Epithelial cell of proximal tubule (primary cell): ENCODE measurements at regions not wholly inside any gene's neighbourhood (a gene's known extent, or its start where the extent isn't known, plus 50 kb on each side); places are given as distances from the start of the nearest gene placed in this dataset.
"Not testable (repeated sequence)": the region's sequence is repeated elsewhere in the genome, so short reads cannot be mapped to it uniquely, and the experiment has no call there.

Experiments
- DNase-seq: peaks from one replicate; pipeline ENCODE4 v3.0.0-alpha.2; 2011; ENCODE audit warnings: low read depth
- H3K4me3 ChIP-seq: 2 replicates; pipeline ENCODE4 v1.5.1; 2011; ENCODE audit warnings: low read depth, mild to moderate bottlenecking, low read length
- TF ChIP-seq, protein P1 (sequence below): conservative IDR thresholded peaks from 2 replicates; pipeline ENCODE4 v1.5.1; 2012; ENCODE audit warnings: low read depth, mild to moderate bottlenecking, low read length

DNA sequence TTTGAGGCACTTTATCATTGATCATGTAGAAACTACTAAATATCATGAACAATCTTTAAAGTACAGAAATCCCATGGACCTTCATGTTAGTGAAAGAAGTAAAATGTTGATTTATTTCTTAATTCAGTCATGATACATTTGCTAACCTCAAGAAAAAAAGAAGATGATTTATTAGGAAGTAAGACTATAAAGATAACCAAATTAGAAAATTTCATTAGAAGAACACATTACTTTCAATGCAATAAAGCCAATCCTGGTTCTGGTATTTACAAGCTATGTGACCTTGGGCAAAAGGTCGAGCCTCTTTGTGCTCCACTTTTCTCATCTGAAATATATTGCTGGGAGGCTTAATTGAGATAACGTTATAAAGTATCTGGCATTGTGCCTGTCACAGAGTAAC is 365.0 kb downstream of the KIF20B start:
- TF ChIP-seq, protein P1, sequence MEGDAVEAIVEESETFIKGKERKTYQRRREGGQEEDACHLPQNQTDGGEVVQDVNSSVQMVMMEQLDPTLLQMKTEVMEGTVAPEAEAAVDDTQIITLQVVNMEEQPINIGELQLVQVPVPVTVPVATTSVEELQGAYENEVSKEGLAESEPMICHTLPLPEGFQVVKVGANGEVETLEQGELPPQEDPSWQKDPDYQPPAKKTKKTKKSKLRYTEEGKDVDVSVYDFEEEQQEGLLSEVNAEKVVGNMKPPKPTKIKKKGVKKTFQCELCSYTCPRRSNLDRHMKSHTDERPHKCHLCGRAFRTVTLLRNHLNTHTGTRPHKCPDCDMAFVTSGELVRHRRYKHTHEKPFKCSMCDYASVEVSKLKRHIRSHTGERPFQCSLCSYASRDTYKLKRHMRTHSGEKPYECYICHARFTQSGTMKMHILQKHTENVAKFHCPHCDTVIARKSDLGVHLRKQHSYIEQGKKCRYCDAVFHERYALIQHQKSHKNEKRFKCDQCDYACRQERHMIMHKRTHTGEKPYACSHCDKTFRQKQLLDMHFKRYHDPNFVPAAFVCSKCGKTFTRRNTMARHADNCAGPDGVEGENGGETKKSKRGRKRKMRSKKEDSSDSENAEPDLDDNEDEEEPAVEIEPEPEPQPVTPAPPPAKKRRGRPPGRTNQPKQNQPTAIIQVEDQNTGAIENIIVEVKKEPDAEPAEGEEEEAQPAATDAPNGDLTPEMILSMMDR: no peak
- DNase-seq: no peak
- H3K4me3 ChIP-seq: no peak overlapping the region

DNA sequence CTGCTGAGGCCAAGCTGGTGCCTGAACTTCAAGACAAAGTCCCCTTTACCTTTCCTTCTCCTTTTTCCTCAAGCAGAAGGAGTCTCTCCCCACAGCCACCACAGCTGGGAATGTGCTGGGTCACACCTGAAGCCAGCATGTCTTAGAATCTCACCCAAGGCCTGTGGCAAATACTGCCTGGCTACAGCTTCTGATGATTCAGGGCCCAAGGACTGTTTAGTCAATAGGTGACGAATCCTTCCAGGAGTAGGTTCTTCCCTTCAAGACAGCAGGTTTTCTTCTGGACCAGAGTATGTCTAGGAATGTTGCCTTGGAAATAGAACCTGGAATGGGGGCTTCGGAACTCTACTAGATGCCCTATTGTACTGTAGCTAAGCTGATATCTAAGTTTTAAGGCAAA is 374.6 kb downstream of the KIF20B start:
- H3K4me3 ChIP-seq: no peak overlapping the region
- TF ChIP-seq, protein P1: no peak
- DNase-seq: no peak

DNA sequence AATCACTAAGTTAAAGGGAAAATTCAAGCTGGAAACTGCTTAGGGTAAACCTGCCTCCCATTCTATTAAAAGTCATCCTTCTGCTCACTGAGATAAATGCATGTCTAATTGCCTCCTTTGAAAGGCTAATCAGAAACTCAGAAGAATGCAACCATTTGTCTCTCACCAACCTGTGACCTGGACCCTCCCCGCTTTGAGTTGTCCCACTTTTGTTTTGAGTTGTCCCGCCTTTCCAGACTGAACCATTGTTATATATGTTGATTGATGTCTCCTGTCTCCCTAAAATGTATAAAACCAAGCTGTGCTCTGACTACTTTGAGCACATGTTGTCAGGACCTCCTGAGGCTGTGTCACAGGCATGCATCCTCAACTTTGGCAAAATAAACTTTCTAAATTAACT is 378.4 kb downstream of the KIF20B start:
- TF ChIP-seq, protein P1: no peak
- no peak for DNase-seq

DNA sequence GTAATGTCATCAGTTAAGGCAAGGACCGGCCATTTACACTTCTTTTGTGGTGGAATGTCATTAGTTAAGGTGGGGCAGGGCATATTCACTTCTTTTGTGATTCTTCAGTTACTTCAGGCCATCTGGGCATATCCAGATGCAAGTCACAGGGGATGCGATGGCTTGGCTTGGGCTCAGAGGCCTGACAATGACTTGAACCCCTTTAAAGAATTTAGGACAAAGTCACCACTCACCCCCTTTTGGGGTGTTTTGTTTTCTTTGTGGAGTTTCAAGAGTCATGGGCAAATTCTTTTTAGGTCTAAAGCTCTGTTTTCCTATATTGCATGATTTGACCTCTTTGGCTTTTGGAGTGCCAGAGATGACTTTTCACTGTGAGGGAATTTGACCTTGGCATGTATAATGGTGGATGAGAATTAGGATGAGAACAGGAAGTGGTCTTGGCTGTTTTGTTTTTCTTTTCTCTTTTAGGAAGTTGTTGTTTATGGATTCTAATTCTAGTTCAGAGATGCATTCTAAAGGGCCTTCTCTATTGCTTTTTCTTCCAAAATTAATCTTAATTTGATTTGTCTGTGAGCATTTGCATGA is 385.3 kb downstream of the KIF20B start:
- not testable (repeated sequence) for DNase-seq, H3K4me3 ChIP-seq

More for the DNA sequence above, 378.4 kb downstream of the KIF20B start:
- H3K4me3 ChIP-seq: no peak overlapping the region

DNA sequence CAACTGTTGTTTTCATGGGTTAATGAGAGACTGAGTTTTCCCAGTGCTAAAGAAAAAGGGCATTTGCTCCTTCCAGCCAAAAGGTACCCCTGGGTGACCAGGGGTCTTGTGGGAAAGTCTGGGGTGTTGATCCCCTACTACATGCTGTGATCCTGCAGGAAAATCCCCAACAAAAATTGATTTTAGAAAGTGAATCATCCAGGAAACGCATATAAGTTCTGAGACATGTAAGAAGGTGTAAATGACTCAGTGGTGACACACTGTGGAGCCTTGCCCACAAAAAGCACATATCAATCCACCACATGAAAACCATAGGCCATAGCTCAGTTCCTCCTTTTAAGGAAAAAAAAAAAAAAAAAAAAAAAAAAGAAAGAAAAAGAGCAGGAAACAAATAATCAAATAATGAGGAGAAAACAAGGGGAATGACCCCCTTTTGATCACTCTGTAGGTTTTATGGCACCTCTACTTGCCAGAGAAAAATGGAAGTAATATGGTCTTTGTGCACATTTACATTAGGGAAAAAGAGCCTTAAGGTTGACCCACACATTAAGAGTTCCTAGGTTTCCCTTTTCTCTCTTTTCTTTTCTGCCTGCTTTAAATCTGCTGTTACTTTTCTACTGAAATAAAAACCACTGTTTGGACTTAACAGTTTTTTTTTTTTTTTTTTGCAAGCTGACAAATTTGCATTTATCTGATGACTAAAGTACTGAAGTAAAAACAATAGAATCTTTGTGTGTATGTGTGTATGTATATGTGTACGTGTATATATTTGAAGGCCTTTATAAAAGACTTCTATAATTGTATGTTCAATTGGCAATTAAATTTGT is 386.0 kb downstream of the KIF20B start:
- H3K4me3 ChIP-seq: no peak overlapping the region
- DNase-seq: no peak
- TF ChIP-seq, protein P1: no peak

DNA sequence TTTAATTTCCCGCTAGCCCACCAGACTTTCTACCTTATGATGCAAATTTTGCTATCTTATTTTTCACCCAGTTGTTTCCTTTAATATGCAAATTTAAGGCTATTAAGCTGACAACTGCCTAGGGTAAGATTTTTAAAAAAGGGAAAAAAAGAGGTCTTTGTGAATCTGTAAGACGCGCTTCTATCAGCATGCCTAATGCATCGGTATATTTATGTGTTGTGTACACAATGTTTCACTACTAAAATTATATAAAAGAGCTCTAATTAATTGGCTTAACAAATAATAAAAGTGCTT is 386.6 kb downstream of the KIF20B start:
- no peak overlapping the region for H3K4me3 ChIP-seq
- TF ChIP-seq, protein P1: no peak
- no peak for DNase-seq

DNA sequence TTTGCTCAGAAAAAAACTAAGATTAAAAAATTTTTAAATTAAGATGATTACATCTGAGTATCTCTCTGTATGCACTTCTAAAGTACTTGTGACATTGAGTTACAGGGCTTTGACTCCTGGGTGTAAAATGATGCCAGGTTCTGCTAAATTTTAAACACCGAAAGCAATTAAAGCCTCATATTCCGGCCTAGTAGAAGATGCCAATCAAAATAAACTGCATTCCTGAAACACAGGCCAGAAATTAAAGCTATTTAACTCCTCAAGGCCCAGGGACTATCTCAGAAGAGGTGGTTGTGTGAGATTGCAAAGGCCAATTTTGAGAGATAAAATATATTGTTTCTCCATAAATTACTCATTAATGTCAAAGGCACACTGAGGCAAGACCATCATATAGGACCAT is 388.3 kb downstream of the KIF20B start:
- TF ChIP-seq, protein P1: no peak
- no peak for DNase-seq
- H3K4me3 ChIP-seq: no peak overlapping the region
